HG02678 (cell line): ENCODE measurements at regions not wholly inside any gene's neighbourhood (a gene's known extent, or its start where the extent isn't known, plus 50 kb on each side); places are given as distances from the start of the nearest gene placed in this dataset.
"Not testable (repeated sequence)": the region's sequence is repeated elsewhere in the genome, so short reads cannot be mapped to it uniquely, and the experiment has no call there.

Experiments used
- ATAC-seq: cut with Tn5 transposase; IDR thresholded peaks from one replicate; pipeline ENCODE4 v1.9.1; 2021; ENCODE audit warnings: mild to moderate bottlenecking, moderate library complexity; ENCODE audit not compliant: unreplicated experiment

DNA sequence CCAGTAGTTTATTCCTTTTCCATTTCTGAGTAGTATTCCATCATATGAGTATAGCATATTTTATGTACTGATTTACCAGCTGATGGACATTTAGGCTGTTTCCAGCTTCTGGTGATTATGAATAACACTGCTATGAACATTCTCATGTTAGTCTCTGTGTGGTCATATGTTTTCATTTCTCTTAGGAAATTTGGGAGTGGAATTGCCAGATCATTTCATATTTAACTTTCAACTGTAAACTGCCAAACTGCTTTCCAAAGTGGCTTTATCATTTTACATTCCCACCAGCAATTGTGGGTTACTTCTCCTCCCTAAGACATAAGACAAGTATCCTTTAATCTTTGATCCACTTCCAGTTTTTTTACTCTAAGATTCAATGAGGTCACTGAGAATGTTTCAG lies 85.7 kb upstream of the RALGPS2 start:
- ATAC-seq: no peak

GRCh38 chr1:178642282-178642681 lies 82.8 kb upstream of the RALGPS2 start:
- ATAC-seq: no peak

- no peak for ATAC-seq
These were observed 81.7 kb upstream of the RALGPS2 start for GRCh38 chr1:178643349-178643748.

DNA sequence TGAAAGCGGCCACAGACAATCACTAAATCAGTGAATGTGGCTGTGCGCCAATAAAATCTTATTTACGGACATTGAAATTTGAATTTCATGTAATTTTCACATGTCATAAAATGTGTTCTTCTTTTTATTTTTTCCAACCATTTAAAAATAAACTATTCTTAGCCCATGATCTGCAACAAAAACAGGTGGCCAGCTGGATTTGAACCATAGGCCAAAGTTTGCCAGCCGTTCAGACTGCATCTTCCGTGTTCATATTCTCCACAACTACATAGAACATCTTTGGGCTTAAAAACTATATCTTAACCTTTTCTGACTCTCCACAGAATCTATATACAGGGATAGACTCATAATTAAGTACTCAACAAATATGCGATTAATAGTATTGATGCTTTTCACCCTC lies 81.2 kb upstream of the RALGPS2 start:
- ATAC-seq: no peak

DNA sequence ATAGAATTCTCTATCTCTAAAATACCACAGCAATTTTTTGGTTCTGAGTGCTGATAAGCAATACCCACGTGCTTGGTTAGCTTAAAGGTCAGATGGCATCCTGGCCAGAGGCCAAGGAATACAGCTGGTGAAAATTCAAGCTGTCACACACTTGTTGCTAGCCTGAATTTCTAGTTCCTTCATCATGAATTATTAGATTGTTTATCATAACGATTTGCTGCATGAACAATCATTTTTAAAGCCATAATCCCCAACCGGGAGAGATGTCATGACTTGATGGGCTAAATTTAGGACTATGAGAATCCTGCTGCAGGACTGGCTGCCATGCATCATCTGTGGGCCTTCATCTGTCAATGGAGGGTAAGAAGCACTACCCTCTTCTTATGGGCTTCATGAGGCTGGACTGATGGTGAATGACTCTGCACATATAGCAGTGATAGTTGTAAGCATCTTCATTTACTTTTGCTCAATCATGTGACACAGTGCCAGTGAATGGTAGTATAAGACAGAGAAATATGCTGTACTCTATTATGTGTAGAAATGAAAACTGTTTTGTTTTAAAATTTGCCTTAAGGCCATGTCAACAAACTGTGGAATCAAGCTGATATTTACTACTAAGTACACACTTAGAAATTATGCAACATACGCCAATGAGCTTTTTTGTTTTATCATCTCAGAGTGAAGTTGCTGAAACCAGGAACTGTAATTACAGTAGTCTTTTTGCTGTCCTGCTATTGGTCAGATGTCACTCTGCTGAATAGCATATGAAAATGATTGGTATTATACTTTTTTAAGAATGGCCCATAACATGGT lies 80.5 kb upstream of the RALGPS2 start:
- no peak for ATAC-seq

GRCh38 chr1:178645157-178645807 lies 79.8 kb upstream of the RALGPS2 start:
- no peak for ATAC-seq

- ATAC-seq: no peak
These were observed 79.2 kb upstream of the RALGPS2 start for GRCh38 chr1:178645808-178646200.

GRCh38 chr1:178646821-178647220 lies 78.2 kb upstream of the RALGPS2 start:
- ATAC-seq: no peak

DNA sequence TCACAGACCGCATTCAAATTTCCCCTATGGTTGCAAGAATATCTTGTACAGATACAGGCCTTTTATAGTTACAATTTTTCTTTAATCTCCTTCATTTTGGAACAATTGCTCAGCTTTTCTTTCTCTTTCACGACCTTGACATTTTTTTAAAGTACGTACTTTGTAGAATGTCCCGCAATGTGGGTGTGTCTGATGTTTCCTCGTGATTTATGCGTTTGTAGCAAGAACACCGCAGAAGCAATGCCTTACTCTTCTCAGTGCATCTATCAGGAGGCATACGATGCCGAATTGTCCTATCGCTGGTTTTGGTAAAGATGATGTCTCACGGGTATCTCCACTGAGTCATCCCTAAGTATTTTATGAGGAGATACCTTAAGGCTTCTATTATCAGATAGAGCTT lies 76.9 kb upstream of the RALGPS2 start:
- no peak for ATAC-seq

- no peak for ATAC-seq
These were observed 75.3 kb upstream of the RALGPS2 start for GRCh38 chr1:178649582-178650350.

DNA sequence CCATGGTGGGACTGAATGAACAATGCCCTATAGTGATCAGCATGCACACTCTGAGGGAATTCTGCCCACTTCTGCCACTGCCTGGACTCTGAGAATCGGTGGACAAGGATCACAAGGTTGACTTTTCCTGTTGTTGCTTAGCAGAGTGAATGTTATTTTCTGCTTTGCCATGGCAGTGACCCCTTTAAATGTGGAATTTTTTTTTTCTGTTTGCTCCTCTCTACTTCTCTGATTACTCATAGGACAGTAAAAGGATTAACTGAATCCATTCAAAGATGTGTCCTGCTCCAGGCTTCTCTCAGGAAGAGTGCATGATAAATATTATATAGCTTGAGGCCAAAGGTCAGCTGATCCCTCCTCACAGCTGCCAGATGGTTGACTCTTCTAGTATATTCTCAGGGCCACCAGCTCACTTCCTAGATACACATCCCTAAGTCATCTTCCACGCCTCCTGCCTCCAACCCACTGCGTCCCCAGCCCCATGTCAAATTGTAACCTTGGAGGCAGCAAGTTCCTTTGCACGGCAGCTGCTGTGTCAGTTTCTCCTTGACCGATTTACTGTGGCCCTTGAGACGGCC lies 74.0 kb upstream of the RALGPS2 start:
- ATAC-seq: no peak

DNA sequence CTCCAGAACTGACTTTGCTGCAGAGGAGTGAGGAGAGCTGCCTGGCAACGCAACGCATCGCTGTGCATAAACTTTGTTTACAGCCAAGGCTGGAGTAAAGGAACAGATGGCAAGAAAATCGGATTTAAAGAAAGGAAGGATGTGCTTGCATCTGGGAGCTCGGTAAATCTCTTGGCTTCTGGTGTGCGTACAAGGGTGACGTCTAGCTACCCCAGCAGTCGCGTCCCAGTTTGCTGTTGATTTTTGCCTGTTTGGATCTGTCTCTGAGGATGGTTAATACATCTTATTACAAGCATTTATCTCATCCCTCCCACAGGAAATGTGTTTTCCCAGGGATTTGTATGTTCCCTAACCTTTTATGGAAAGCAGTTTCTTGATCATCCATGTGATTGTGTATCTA lies 73.3 kb upstream of the RALGPS2 start:
- no peak for ATAC-seq

DNA sequence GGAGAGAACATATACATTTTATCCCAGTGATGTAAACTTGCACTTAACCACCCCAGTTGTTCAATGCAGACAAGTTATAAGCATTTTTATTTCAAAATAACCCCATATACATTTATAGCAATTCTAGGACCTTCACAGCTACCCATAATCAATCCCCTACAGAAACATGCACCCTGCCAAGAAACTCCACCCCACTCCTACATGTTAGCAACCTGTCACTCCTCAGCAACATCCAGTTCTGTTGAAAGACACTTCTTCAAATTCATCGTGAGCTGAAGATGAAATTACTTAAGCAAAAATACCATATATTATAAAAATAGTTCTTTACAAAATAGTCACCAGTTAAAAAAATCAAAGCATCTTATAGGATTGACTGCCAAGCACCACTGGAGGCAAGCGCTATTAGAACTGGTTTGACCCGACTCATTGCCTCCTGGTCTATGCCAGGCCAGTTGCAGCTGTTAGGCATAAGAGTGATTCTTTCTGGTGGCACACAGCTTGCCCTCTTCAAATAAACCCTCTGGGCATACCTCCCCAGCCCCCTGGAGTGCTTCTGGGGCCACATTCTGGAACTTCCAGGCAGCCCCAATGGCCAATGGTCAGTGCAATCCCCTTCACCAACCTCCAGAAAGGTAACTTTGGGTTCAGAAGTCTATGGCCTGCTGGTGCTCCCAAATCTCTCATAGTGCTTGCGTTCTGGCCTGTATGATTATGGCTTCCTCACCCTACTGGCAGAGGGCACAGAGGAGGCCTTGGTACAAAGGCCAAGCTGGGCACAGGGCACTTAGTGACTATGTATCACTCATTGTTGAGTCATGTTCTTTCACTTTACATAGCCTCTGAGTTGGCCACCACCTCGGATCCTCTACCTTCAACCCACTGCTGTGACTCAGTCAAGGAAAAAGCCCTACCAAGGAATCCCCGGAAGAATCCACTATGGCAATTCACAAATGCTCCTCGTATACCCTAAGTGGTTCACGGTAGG lies 72.2 kb upstream of the RALGPS2 start:
- ATAC-seq: no peak

GRCh38 chr1:178659789-178660208 lies 65.2 kb upstream of the RALGPS2 start:
- peak; percentile 71 for ATAC-seq

DNA sequence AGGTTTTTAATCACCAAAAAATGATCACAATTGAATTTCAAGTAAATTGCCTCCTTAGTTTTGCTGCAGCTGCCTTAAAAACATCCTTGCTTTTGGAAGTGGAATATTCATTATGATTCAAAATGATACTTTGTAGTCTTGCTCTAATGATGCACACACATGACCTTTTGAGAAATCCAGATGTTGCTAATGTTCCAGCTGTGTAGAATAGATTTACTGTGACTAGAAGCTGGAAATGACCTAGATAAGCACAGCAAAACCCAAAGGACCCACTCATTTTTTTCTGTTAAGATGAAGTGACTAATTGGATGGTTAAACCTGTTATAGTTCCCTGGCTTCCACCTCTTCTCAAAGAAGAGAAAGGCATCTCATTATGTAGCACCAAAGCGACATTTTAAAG lies 64.6 kb upstream of the RALGPS2 start:
- no peak for ATAC-seq

- ATAC-seq: peak; percentile 81
These were observed 60.8 kb upstream of the RALGPS2 start for GRCh38 chr1:178664278-178664677.

GRCh38 chr1:178665579-178665978 lies 59.5 kb upstream of the RALGPS2 start:
- no peak for ATAC-seq

DNA sequence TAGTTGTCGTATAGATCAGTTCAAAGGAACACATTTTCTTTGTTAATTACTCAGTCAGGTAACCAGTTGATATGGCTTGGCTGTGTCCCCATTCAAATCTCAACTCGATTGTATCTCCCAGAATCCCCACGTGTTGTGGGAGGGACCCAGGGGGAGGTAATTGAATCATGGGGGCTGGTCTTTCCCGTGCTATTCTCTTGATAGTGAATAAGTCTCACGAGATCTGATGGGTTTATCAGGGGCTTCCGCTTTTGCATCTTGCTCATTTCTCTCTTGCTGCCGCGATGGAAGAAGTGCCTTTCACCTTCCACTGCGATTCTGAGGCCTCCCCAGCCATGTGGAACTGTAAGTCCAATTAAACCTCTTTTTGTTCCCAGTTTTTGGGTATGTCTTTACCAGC lies 58.2 kb upstream of the RALGPS2 start:
- not testable (repeated sequence) for ATAC-seq

DNA sequence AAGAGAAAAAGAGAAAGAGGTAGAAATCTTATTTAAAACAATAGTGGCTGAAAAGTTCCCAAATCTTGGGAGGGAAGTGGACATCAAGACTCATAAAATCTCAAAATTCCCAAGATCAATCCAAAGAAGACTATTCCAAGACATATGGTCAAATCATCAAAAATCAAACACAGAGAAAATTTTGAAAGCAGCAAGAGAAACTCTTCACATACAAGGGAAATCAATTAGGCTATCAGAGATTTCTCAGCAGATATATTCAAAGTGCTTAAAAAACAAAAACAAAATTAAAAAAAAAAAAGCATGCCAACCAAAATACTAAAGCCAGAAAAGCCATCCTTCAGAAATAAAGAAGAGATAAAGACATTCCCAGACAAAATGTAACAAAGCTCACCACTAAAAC lies 52.6 kb upstream of the RALGPS2 start:
- ATAC-seq: no peak

DNA sequence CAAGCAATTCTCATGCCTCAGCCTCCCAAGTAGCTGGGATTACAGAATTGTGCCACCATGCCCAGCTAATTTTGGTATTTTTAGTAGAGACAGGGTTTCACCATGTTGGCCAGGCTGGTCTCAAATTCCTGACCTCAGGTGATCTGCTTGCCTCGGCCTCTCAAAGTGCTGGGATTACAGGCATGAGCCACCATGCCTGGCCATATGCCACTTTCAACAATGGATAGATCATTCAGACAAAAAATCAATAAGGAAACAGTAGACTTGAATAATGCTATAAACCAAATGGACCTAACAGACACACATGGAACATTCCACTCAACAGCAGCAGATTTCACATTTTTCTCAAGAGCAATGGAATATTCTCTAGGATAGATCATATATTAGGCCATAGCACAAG lies 50.5 kb upstream of the RALGPS2 start:
- not testable (repeated sequence) for ATAC-seq
